SK-N-SH treated with all-trans-retinoic acid at 6 μM for 48 hours (cell line): ENCODE measurements at regions not wholly inside any gene's neighbourhood (a gene's known extent, or its start where the extent isn't known, plus 50 kb on each side); places are given as distances from the start of the nearest gene placed in this dataset.

Experiments
- ATAC-seq: fragments of 200-7000 bp; cut with Tn5 transposase; 3 replicates; pipeline ENCODE4 v1.9.1; 2020; ENCODE audit warnings: mild to moderate bottlenecking, moderate library complexity
- ARNTL ChIP-seq: fragments of 450-650 bp; formaldehyde crosslinking; IDR thresholded peaks from 2 replicates; pipeline ENCODE4 v1.5.0; 2020; ENCODE audit warnings: low read depth, mild to moderate bottlenecking, moderate library complexity, borderline replicate concordance
- BACH2 ChIP-seq: fragments of 250-450 bp; sonication (Bioruptor Pico); IDR thresholded peaks from 2 replicates; pipeline ENCODE4 v1.9.0; 2021; ENCODE audit warnings: mild to moderate bottlenecking, borderline replicate concordance
- CREB5 ChIP-seq: fragments of 250-450 bp; sonication (Bioruptor Pico); IDR thresholded peaks from 2 replicates; pipeline ENCODE4 v1.5.1; 2020; ENCODE audit warnings: low read depth, mild to moderate bottlenecking, moderate library complexity
- CSDC2 ChIP-seq: fragments of 250-450 bp; sonication (Bioruptor Pico); IDR thresholded peaks from 2 replicates; pipeline ENCODE4 v1.5.0; 2020; ENCODE audit warnings: mild to moderate bottlenecking, moderate library complexity
- CSRNP3 ChIP-seq: fragments of 250-450 bp; sonication (Bioruptor Pico); IDR thresholded peaks from 2 replicates; pipeline ENCODE4 v1.5.1; 2021; ENCODE audit warnings: mild to moderate bottlenecking, moderate library complexity
- ESRRG ChIP-seq: fragments of 250-450 bp; sonication (Bioruptor Pico); IDR thresholded peaks from 2 replicates; pipeline ENCODE4 v1.6.1; 2021; ENCODE audit warnings: mild to moderate bottlenecking
- GLIS3 ChIP-seq: fragments of 250-450 bp; sonication (Bioruptor Pico); IDR thresholded peaks from 2 replicates; pipeline ENCODE4 v1.5.0; 2020; ENCODE audit warnings: mild to moderate bottlenecking, moderate library complexity
- ISL1 ChIP-seq: fragments of 250-450 bp; sonication (Bioruptor Pico); IDR thresholded peaks from 2 replicates; pipeline ENCODE4 v2.1.2; 2022; ENCODE audit warnings: mild to moderate bottlenecking, moderate library complexity
- OSR1 ChIP-seq: fragments of 250-450 bp; sonication (Bioruptor Pico); IDR thresholded peaks from 2 replicates; pipeline ENCODE4 v1.8.0; 2022; ENCODE audit warnings: moderate library complexity, mild to moderate bottlenecking, inconsistent platforms
- PATZ1 ChIP-seq: fragments of 250-450 bp; sonication (Bioruptor Pico); IDR thresholded peaks from 2 replicates; pipeline ENCODE4 v1.8.0; 2020; ENCODE audit warnings: mild to moderate bottlenecking, moderate library complexity, borderline replicate concordance
- POU6F1 ChIP-seq: fragments of 250-450 bp; sonication (Bioruptor Pico); IDR thresholded peaks from 2 replicates; pipeline ENCODE4 v1.8.0; 2021; ENCODE audit warnings: low read depth, mild to moderate bottlenecking, moderate library complexity, borderline replicate concordance
- RARB ChIP-seq: fragments of 250-450 bp; sonication (Bioruptor Pico); IDR thresholded peaks from 2 replicates; pipeline ENCODE4 v1.8.0; 2021; ENCODE audit warnings: mild to moderate bottlenecking, moderate library complexity
- SNAI2 ChIP-seq: fragments of 250-450 bp; sonication (Bioruptor Pico); IDR thresholded peaks from 2 replicates; pipeline ENCODE4 v1.5.0; 2020; ENCODE audit warnings: mild to moderate bottlenecking, moderate library complexity
- TCF4 ChIP-seq: fragments of 250-450 bp; sonication (Bioruptor Pico); IDR thresholded peaks from 2 replicates; pipeline ENCODE4 v1.8.0; 2021; ENCODE audit warnings: mild to moderate bottlenecking, moderate library complexity, borderline replicate concordance
- TOX ChIP-seq: fragments of 250-450 bp; sonication (Bioruptor Pico); IDR thresholded peaks from 2 replicates; pipeline ENCODE4 v1.8.0; 2021; ENCODE audit warnings: mild to moderate bottlenecking, moderate library complexity, borderline replicate concordance
- TSHZ2 ChIP-seq: fragments of 250-450 bp; sonication (Bioruptor Pico); IDR thresholded peaks from 2 replicates; pipeline ENCODE4 v1.5.0; 2020; ENCODE audit warnings: mild to moderate bottlenecking, moderate library complexity
- ZFP3 ChIP-seq: fragments of 250-450 bp; sonication (Bioruptor Pico); IDR thresholded peaks from 2 replicates; pipeline ENCODE4 v1.5.0; 2020; ENCODE audit warnings: mild to moderate bottlenecking, moderate library complexity
- ZFP30 ChIP-seq: fragments of 450-650 bp; formaldehyde crosslinking; IDR thresholded peaks from 2 replicates; pipeline ENCODE4 v1.5.0; 2022; ENCODE audit warnings: mild to moderate bottlenecking, moderate library complexity
- ZNF565 ChIP-seq: fragments of 450-650 bp; formaldehyde crosslinking; conservative IDR thresholded peaks from 2 replicates; pipeline ENCODE4 v1.5.0; 2020; ENCODE audit warnings: low read depth, mild to moderate bottlenecking, moderate library complexity
- ZNF70 ChIP-seq: fragments of 450-650 bp; formaldehyde crosslinking; IDR thresholded peaks from 2 replicates; pipeline ENCODE4 v1.5.0; 2020; ENCODE audit warnings: mild to moderate bottlenecking, moderate library complexity
- ZNF8 ChIP-seq: fragments of 450-650 bp; formaldehyde crosslinking; IDR thresholded peaks from 2 replicates; pipeline ENCODE4 v1.5.0; 2020; ENCODE audit warnings: mild to moderate bottlenecking, moderate library complexity

GRCh38 chr6:2550247-2550646 lies 200.5 kb downstream of the MYLK4 start:
- no peak for TF ChIP-seq OSR1
- TF ChIP-seq TCF4, result no peak
- no peak for TF ChIP-seq CREB5 (CRISPR knock-in tag)
- no peak for TF ChIP-seq CSDC2 (CRISPR knock-in tag)
- no peak for TF ChIP-seq GLIS3 (CRISPR knock-in tag)
- no peak for TF ChIP-seq SNAI2 (CRISPR knock-in tag)
- TF ChIP-seq POU6F1, result no peak
- TF ChIP-seq ZFP30 (CRISPR knock-in tag), result no peak
- no peak for TF ChIP-seq ARNTL (CRISPR knock-in tag)
- TF ChIP-seq ZNF70 (CRISPR knock-in tag), result no peak
- no peak for ATAC-seq

- no peak for ATAC-seq
Observed at GRCh38 chr6:2549834-2550233, 200.9 kb downstream of the MYLK4 start.

More at GRCh38 chr6:2549834-2550233, 200.9 kb downstream of the MYLK4 start:
- TF ChIP-seq PATZ1 (CRISPR knock-in tag) (no peak), ZFP30 (CRISPR knock-in tag) (no peak), ESRRG (no peak), TOX (CRISPR knock-in tag) (no peak), OSR1 (no peak), ZNF8 (CRISPR knock-in tag) (no peak), TSHZ2 (no peak), POU6F1 (no peak), ZFP3 (CRISPR knock-in tag) (no peak), ZNF565 (no peak), RARB (CRISPR knock-in tag) (no peak), CSDC2 (CRISPR knock-in tag) (no peak), ZNF70 (CRISPR knock-in tag) (no peak), GLIS3 (CRISPR knock-in tag) (no peak), CREB5 (CRISPR knock-in tag) (no peak), BACH2 (CRISPR knock-in tag) (no peak), CSRNP3 (no peak), TCF4 (no peak), SNAI2 (CRISPR knock-in tag) (no peak), ISL1 (no peak)
